ENCODE measurements at regions not wholly inside any gene's neighbourhood (a gene's known extent, or its start where the extent isn't known, plus 50 kb on each side); places are given as distances from the start of the nearest gene placed in this dataset.

- no peak overlapping the region for H3K4me3 ChIP-seq
- intact Hi-C loops (cut with DNase I): no loop called here
- H3K36me3 ChIP-seq: no peaks in the 10 kb centered on the region
These were observed 204.1 kb upstream of the CLINT1 start for GRCh38 chr5:158063052-158063451.

GRCh38 chr5:158061451-158061850 is 202.5 kb upstream of the CLINT1 start:
- no peak overlapping the region for H3K27ac ChIP-seq
- DNase-seq: no peak
- no peak overlapping the region for H3K4me3 ChIP-seq
- WGBS, 2 donors: 83 to 90% methylated on average over 4 of the region's 4 CpGs
- no peaks in the 10 kb centered on the region for H3K9me3 ChIP-seq
- H3K4me1 ChIP-seq: peaks cover 0 to 9% (median 9%) of the 10 kb centered on the region in 3 donors
- TF ChIP-seq CTCF (IDR thresholded peaks at IDR 0.05): no peak
- no peak for TF ChIP-seq POLR2A (IDR thresholded peaks at IDR 0.05)
- no peaks in the 10 kb centered on the region for H3K36me3 ChIP-seq
- intact Hi-C loops (cut with DNase I): no loop called here
- H3K27me3 ChIP-seq: no peaks in the 10 kb centered on the region

More at GRCh38 chr5:158063052-158063451, 204.1 kb upstream of the CLINT1 start:
- peaks cover 0 to 5% (median 5%) of the 10 kb centered on the region in 3 donors for H3K4me1 ChIP-seq
- DNase-seq: no peak
- TF ChIP-seq POLR2A (IDR thresholded peaks at IDR 0.05) (no peak), CTCF (IDR thresholded peaks at IDR 0.05) (no peak)
- H3K9me3 ChIP-seq: no peaks in the 10 kb centered on the region
- no peak overlapping the region for H3K27ac ChIP-seq
- no peaks in the 10 kb centered on the region for H3K27me3 ChIP-seq
- WGBS, 2 donors: 93 to 94% methylated on average over 1 of the region's 1 CpG

GRCh38 chr5:158060212-158060611 is 201.3 kb upstream of the CLINT1 start:
- Histone ChIP-seq H3K36me3 (no peaks in the 10 kb centered on the region), H3K27me3 (no peaks in the 10 kb centered on the region), H3K9me3 (no peaks in the 10 kb centered on the region), H3K4me3 (no peak overlapping the region), H3K27ac (no peak overlapping the region), H3K4me1 (peaks cover 0 to 21% (median 15%) of the 10 kb centered on the region in 3 donors)
- no peak for DNase-seq
- intact Hi-C loops (cut with DNase I): no loop called here
- TF ChIP-seq CTCF (IDR thresholded peaks at IDR 0.05) (no peak), POLR2A (IDR thresholded peaks at IDR 0.05) (no peak)
- WGBS, 2 donors: 41 to 49% methylated on average over 2 of the region's 2 CpGs

- Histone ChIP-seq H3K9me3 (no peaks in the 10 kb centered on the region), H3K4me1 (peaks cover 4 to 35% (median 24%) of the 10 kb centered on the region in 3 donors), H3K36me3 (no peaks in the 10 kb centered on the region), H3K27ac (no peak overlapping the region), H3K27me3 (no peaks in the 10 kb centered on the region), H3K4me3 (no peak overlapping the region)
- TF ChIP-seq POLR2A (IDR thresholded peaks at IDR 0.05): no peak
- TF ChIP-seq CTCF (IDR thresholded peaks at IDR 0.05): no peak
- no peak for DNase-seq
- WGBS, 2 donors: 45 to 52% methylated on average over 6 of the region's 6 CpGs
- intact Hi-C loops (cut with DNase I): no loop called here
These were observed 199.5 kb upstream of the CLINT1 start for GRCh38 chr5:158058208-158059120.

- peaks cover 4 to 40% (median 30%) of the 10 kb centered on the region in 3 donors for H3K4me1 ChIP-seq
- H3K4me3 ChIP-seq: no peak overlapping the region
- intact Hi-C loops (cut with DNase I): no loop called here
- H3K9me3 ChIP-seq: no peaks in the 10 kb centered on the region
- TF ChIP-seq POLR2A (IDR thresholded peaks at IDR 0.05): no peak
- no peak for TF ChIP-seq CTCF (IDR thresholded peaks at IDR 0.05)
- H3K36me3 ChIP-seq: no peaks in the 10 kb centered on the region
- 71 to 75% methylated on average over 4 to 5 of the region's 5 CpGs for WGBS, 2 donors
- H3K27ac ChIP-seq: no peak overlapping the region
- H3K27me3 ChIP-seq: no peaks in the 10 kb centered on the region
- DNase-seq: no peak
These were observed 197.3 kb upstream of the CLINT1 start for GRCh38 chr5:158056130-158056825.
